ENCODE measurements at regions not wholly inside any gene's neighbourhood (a gene's known extent, or its start where the extent isn't known, plus 50 kb on each side); places are given as distances from the start of the nearest gene placed in this dataset.

- DNase-seq = no peak
- no TSS peak for BruUV-seq (replicated peaks)
- Histone ChIP-seq H2AK5ac (ENCODE audit: low read depth, low read length) (no peak overlapping the region), H3K4me2 (ENCODE audit: low read depth, low read length) (no peak overlapping the region), H3K4ac (ENCODE audit: low read depth, low read length) (no peak overlapping the region), H3K9ac (ENCODE audit: low read depth, low read length) (no peak overlapping the region), H3K18ac (ENCODE audit: low read depth, low read length) (no peak overlapping the region), H3K27me3 (ENCODE audit: control insufficient read depth, insufficient read depth, low read length) (no peaks in the 10 kb centered on the region), H4K5ac (ENCODE audit: low read depth, low read length) (no peak overlapping the region), H4K91ac (ENCODE audit: insufficient read depth, low read depth, low read length) (no peak overlapping the region), H3K23ac (ENCODE audit: low read depth, low read length) (no peak overlapping the region), H2AFZ (replicated peaks; ENCODE audit: low read length, poor library complexity) (no peak overlapping the region), H4K8ac (ENCODE audit: low read depth in 2 of 2, low read length in 2 of 2) (no peak overlapping the region), H2BK15ac (ENCODE audit: low read depth, low read length) (no peak overlapping the region), H3K4me1 (ENCODE audit: control insufficient read depth, insufficient read depth, low read length) (peaks cover 5% of the 10 kb centered on the region), H3K79me1 (ENCODE audit: low read depth in 1 of 2, low read length in 2 of 2) (no peaks in the 10 kb centered on the region), H4K20me1 (ENCODE audit: insufficient read depth, low read length) (no peaks in the 10 kb centered on the region), H3K14ac (replicated peaks; ENCODE audit: low read depth, low read length) (0 out of 2 replicates have a peak overlapping the region, but pooled peaks have one; percentile 21), H2BK20ac (ENCODE audit: low read depth, low read length) (no peak overlapping the region), H3K4me3 (ENCODE audit: insufficient read depth, low read depth, low read length) (no peak overlapping the region), H2BK120ac (ENCODE audit: low read depth, low read length) (no peak overlapping the region), H2BK5ac (ENCODE audit: low read depth, low read length, poor library complexity, severe bottlenecking) (no peak overlapping the region), H3K9me3 (ENCODE audit: control insufficient read depth, insufficient read depth, low read length) (no peaks in the 10 kb centered on the region), H3K27ac (ENCODE audit: insufficient read depth, low read length) (no peak overlapping the region), H3K9me1 (ENCODE audit: insufficient read depth, low read length) (no peaks in the 10 kb centered on the region), H3K36me3 (ENCODE audit: control insufficient read depth, insufficient read depth, low read length) (no peaks in the 10 kb centered on the region), H3K56ac (ENCODE audit: extremely low read depth, insufficient read depth, low read length) (no peak overlapping the region), H2AK9ac (replicated peaks; ENCODE audit: low read depth, low read length, poor library complexity) (no peak overlapping the region)
- in situ Hi-C loops (cut with MboI; ENCODE audit: low sequenced_read_pairs) = no loop called here
- intact Hi-C loops (cut with micrococcal nuclease) = no loop called here
- no peak for TF ChIP-seq BHLHE40 (IDR thresholded peaks at IDR 0.05; ENCODE audit: low read depth, low read length)
- no peak for TF ChIP-seq RFX5 (IDR thresholded peaks at IDR 0.05; ENCODE audit: low read depth, low read length)
- TF ChIP-seq MAZ (IDR thresholded peaks at IDR 0.05; ENCODE audit: borderline replicate concordance, low read depth, low read length) = no peak
- TF ChIP-seq RCOR1 (IDR thresholded peaks at IDR 0.05; ENCODE audit: insufficient replicate concordance, low read length) = no peak
- TF ChIP-seq POLR2A (IDR thresholded peaks at IDR 0.05; ENCODE audit: low read depth, low read length) = no peak
- no peak for TF ChIP-seq CHD1 (IDR thresholded peaks at IDR 0.05; ENCODE audit: low read depth, low read length)
- dilution Hi-C loops (cut with HindIII; ENCODE audit: low sequenced_read_pairs, unreplicated experiment) = no loop called here
- ChIA-PET CTCF (no interaction called here), POLR2A (ENCODE audit: unreplicated experiment) (no interaction called here)
- no peak for ATAC-seq (ENCODE audit: low read depth)
- WGBS, 2 experiments (ENCODE audit: extremely low coverage in 2 of 2, insufficient read length in 1 of 2) = 98% methylated on average over 6 of the region's 7 CpGs; no CpG with 5 or more reads in 1 of the 2 experiments
These were observed 57.9 kb upstream of the SPRY1 start for GRCh38 chr4:123338715-123339114.
